COLO829 (cell line): ENCODE measurements at regions not wholly inside any gene's neighbourhood (a gene's known extent, or its start where the extent isn't known, plus 50 kb on each side); places are given as distances from the start of the nearest gene placed in this dataset.
A peak's percentile ranks its signal among the peaks of the same experiment; 100 is the strongest.

Source experiments
- DNase-seq: peaks from one replicate; pipeline ENCODE4 v3.0.0; 2012; ENCODE audit warnings: low spot score

DNA sequence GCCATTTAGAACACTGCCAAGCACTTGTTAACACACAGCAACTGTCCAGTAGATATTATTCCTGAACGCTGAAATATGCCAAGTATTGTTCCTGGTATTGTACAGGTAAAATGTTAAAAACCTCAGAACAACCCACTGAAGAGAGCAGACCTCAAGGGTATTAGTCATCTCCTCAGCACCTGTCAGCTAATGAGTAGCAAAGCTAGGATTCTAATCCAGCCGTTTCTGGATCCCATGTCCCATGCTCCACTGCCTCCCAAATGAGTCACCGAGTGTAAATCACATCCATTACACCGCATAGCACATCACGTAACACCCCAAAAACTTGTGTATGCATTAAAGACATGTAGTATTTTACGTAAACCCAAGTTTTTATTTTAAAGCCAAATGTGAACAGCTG, 705.4 kb upstream of the TENM4 start:
- no peak for DNase-seq

DNA sequence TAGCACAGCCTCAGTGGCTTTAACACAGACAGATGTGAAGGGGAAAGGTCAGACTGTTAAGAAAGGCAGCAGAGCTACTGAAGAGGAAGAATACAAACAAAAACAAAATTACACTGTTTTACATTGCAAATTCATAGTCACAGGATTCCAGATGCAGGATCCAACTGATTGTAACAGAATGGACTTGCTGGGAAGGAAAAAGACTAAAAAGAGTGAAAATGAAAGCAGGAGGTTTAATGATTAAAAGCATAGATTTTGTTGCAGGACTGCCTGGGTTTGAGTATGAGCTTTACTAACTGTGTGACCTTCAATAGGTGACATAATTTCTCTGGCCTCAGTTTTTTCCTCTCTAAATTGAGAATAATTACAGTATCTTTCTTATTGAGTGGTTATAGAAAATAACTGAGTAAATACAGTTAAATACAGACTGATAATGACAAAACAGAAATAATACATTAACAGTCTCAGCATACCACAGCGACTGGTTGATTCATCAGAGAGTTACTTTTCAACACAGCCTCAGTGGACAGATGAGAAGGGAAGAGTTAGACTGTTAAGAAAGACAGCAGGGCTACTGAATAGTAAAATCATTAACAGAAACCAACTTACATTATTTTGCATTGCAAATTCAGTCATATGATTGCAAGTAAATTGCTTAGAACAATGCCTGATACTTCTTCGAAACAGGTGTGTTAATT, 704.2 kb upstream of the TENM4 start:
- DNase-seq = no peak

DNA sequence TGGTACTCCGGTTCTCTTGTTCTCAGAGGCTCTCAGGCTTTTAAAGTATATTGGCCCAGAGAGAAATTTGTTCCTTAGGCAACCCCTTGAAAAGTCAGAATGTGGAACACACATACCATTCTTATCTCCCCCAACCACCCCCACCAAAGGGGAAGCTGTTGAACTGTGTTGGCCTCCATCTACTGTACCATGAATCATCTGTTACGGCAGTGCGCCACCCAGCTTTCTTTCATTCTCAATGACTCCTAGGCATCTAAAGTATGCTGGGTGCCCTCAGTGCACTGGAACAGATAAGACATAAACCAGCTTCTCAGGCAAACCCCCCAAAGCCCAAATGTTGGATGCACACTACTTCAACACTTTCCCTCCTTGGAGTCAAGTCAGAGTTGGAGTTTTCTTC, 696.2 kb upstream of the TENM4 start:
- no peak for DNase-seq

DNA sequence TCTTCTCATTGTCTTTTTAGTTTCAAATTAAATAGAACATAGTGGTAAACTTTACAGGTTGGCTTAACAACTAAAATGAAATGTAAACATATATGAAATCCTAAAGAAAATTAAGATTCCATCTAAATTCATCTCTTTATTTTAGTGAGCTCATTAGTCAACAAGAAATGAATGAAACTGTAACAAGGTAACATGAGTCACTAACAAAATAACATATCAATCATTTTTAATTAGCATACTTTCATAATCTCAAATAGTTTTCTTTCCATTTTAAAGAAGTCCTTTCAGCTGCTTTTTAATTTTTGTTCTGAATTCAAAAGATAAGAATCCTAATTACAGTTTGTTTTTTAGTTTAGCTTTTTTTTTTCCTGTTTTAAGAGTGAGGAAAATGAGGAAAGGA, 688.6 kb upstream of the TENM4 start:
- DNase-seq = no peak

DNA sequence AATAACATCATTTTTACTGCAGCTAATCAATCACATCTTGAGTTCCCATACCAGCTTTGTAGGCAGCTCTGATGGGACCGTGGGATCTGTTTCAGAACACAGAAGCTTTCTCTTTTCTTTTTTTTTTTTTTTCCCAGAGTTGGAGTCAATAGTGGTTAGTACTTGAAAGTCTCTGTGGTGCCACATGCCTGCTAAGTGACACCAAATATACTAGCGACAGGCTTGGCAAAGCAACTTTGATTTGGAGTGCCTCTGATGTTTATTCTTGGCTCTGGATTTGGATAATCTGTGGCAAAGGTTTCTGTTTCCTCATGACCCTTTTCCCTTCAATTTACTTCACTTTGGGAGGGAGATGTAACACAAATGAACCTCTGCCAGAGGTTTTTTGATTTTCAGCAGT, 681.4 kb upstream of the TENM4 start:
- DNase-seq = no peak

- DNase-seq = no peak
These were observed 677.2 kb upstream of the TENM4 start for GRCh38 chr11:80118073-80118472.

DNA sequence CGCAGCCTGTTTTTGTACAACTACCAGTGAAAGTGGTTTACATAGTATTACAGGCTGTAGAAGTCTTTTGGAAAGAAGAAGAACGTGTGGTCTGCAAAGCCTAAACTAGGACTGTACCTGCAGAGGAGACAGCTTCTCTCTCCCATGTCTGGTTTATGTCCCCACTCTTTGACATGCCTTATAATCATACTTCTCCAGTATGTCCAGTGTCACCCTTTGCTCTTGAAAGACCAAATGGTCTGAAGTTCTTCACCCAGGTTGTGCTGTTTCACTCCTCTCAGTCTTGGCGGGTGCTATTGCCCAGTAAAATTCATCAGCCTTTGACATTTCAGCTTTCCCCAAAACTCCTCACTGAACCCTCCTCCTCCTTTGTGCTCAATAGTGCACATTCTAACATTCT, 676.0 kb upstream of the TENM4 start:
- no peak for DNase-seq

- no peak for DNase-seq
These were observed 668.8 kb upstream of the TENM4 start for GRCh38 chr11:80109652-80110051.

DNA sequence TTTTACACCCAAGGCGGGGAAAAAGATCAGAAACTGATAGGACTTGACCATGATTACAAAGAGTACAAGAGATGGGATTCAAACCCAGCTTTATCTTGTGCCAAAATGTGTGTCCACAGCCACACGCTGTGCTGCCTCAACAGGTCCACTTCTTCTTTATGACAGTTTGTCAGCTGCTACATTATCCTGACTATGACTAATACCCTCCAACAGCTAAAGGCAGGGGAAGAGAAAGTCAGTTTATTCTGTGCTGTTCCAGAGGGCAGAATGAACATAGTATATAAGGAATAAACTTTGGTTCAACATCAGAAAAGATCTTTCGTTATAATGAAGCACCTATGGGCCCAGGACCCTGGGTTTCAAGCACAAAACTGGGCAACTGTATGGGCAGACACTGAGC, 668.2 kb upstream of the TENM4 start:
- DNase-seq = no peak

DNA sequence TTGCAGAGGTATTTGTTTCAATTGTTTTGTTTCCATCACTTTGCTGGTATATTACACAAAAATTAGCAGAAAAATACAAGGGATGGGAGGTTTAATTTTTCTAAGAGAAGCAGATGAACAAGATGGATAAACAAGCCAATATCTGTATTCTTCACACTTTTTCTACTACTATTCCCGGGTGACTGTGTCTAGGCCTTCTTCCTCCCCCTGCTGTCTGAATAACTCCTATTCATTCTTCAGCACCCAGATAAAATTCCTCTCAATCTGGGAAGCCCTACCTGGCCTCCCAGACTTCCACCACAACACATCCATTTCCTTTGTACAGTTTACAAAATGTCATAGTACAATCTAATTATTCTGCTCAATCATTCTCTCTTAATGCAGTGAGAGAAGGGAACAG, 666.6 kb upstream of the TENM4 start:
- DNase-seq = no peak

GRCh38 chr11:80104191-80104590, 663.4 kb upstream of the TENM4 start:
- DNase-seq = no peak

DNA sequence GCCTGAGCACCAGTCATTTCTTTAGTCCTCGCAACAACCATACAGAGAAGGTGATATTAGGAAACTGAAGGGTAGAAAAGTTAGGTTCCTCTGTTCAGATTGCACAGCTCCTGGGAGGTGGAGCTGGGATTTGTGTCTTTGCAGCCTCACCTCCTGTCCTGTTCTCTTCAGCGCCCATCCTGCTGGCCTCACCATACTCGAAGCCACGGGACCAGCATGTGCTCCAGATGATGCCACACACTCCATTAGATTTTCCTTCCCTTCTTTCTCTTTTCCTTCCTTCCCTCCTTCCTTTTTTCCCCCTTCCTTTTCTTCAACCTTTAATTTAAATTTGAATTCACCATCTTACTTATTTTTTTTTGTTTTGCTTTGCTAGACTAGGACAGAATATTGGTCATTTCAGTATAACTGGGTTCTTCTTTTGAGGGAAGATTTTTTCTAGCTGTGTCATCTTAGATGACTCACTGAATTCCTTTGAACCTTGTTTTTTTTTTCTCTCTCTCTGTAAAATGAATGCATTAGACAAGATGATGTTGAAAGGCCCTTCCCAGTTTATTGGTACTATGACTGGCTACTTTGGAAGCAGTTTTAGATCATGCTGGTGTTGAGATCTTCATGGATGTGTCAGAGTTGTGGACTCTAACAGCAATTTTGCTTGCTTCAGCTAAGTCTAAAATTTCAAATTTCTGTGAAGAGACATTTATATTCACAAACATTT, 662.5 kb upstream of the TENM4 start:
- DNase-seq = peak; percentile 18

DNA sequence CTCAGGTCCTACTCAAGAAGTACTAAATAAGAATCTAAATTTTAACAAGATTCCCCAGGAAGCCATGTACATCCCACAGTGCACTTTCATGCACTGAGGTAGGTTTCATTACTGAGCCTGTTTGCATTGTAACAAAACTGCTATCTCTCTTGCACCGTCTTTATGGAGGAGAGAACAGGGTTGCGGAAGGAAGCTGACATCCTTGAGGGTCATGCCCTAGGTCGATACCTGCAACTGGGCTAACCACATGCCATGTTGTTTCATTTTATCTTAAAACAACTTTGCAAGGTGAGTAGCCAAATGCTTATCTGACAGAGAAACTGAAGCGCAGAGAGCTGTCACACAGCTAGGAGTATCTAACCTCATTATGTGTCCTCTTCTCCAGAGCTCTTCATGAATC, 656.3 kb upstream of the TENM4 start:
- no peak for DNase-seq

- DNase-seq = no peak
These were observed 655.9 kb upstream of the TENM4 start for GRCh38 chr11:80096736-80097135.

DNA sequence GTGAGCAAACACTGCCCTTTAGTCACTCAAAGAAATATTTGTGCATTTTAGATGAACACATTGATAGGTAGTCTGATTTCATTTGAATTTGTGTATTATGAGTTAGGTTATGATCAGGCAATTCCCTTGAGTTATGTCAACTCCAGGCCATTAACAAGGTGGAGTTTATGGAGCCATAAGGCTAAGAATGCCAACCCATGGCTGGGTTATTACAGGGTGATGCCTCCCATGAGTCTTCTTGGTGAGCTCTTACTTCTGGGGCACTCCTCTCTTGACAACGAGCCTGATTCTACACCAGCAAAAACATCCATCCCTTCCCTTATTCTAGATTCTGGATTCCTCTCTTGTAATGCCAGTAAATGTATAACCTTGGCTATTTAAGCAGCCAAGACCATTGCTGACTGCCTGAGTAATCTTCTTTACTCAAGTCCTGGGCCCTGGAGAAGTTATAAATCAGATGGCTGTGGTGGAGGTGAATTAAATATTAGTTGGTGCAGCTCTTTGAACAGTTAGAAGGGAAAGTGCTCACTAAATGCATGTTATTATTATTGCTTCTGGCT, 645.7 kb upstream of the TENM4 start:
- DNase-seq = no peak

- DNase-seq = no peak
These were observed 644.7 kb upstream of the TENM4 start for GRCh38 chr11:80085563-80085962.

DNA sequence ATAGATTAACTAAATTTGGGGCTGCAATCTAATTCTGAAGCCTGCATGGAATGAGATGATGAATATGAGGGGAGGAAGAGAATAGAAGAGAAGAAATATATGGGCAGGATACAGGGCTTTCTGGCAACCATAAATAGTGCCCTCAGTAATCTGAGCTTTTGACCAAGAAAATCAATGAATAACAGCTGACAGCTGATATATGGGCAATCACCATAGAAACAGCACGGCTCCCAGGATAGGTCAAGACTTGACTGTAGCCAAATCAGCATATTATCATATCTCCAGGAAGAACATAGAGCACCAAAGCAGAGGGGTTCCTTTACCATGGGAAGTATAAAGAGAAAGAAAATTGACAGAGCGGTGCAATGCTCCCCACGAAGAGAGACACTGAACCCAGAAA, 643.8 kb upstream of the TENM4 start:
- no peak for DNase-seq

DNA sequence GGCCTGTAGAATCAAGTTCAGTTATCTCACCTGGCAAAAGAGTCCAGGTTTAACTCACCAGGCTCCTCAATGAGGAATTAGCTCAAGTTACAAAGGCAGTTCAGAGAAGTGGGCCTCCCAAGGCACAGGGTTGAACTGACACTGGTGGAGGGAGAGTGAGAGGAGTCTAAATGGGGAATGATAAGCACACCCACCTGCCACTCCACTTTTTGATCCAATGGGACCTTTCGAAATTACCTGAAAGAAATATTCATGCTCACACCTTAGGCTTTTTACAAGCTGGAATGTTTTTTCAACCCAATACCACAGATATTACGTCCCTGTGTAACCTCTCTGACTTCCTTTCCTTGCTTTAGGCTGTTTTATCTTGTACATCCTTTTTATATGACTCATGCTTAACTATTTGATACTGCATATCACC, 642.7 kb upstream of the TENM4 start:
- DNase-seq = no peak

GRCh38 chr11:80082406-80082805, 641.6 kb upstream of the TENM4 start:
- no peak for DNase-seq

GRCh38 chr11:80077113-80077512, 636.3 kb upstream of the TENM4 start:
- DNase-seq = no peak

GRCh38 chr11:80074837-80075236, 634.0 kb upstream of the TENM4 start:
- no peak for DNase-seq

DNA sequence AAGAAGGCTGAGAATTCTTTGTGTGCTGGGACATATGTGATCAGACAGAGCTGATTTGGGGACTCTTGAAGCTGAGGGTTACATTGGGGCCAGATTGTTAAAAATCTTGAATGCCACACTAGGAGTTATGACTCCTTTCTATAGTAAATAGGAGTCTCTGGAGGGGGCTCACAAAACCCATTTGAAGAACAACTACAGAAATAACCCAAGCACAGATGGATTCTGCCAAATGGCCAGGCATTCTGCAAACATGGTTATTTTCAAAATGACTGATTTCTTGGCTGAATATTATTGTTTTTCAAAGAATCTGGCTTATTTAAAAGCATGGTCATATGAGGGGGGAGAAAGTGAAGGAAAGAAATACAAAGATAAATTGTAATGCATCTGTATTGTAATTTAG, 625.5 kb upstream of the TENM4 start:
- no peak for DNase-seq

DNA sequence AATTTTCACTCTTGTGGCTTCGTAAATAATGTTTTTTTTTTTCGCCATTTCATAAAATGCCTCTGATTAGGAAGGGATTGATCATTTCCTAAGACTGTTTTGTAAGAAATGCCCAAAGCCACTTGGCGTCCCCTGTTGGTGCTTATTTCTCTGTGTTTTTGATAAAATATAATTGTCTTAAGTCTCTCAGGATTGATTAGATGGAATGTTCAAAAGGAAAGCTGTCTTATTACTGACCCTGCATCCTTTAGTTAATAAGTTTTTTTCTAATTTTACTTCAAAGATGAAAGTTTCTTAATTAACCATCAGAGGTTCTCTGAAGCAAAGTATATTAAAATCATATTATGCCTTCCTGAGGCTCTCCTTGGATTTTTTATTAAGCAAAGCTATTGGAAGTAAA, 624.3 kb upstream of the TENM4 start:
- no peak for DNase-seq

DNA sequence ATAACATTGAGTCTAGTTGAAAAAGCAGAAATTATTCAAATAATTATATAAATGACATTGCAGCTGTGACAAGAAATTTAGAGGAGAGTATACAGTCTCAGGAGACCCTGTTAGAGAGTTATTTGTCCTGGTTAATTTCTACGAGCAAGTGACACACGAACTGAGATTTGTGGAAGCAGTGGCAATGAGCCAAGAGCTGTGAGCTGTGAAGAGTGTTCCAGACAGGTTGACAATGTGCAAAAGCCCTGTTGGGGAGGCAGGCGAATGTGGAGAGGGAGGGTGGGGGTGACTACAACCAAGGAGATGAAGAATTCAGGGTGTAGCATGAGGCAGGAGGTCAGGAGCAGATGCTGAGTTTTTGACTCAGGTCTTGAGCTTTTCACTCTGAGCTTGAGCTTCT, 620.2 kb upstream of the TENM4 start:
- DNase-seq = no peak
